GM21619 (cell line): ENCODE measurements at regions not wholly inside any gene's neighbourhood (a gene's known extent, or its start where the extent isn't known, plus 50 kb on each side); places are given as distances from the start of the nearest gene placed in this dataset.

Experiments used
- ATAC-seq: cut with Tn5 transposase; IDR thresholded peaks from one replicate; pipeline ENCODE4 v1.9.1; 2021; ENCODE audit not compliant: unreplicated experiment

DNA sequence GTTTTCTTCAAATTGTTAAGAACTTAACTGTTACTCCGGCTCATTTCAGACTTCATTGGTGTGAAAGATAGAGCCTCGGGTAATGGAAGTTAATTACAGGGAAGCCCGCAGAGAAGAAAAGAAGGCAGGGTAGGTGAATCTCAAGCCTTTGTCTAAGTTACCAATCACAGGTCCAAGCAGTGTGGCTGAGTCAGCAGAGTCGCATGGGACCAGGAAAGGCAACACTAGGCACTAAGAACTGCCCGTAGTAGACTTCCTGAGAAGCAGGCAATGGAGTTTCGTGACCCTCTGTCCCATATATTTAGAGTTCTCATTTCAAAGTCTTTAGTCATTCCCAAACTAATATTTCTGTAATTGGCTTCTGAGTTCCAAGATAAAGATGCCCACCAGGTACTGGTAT, 122.9 kb upstream of the STT3B start:
- ATAC-seq, result no peak

- no peak for ATAC-seq
Measured at GRCh38 chr3:31410411-31410810, 122.3 kb upstream of the STT3B start.

DNA sequence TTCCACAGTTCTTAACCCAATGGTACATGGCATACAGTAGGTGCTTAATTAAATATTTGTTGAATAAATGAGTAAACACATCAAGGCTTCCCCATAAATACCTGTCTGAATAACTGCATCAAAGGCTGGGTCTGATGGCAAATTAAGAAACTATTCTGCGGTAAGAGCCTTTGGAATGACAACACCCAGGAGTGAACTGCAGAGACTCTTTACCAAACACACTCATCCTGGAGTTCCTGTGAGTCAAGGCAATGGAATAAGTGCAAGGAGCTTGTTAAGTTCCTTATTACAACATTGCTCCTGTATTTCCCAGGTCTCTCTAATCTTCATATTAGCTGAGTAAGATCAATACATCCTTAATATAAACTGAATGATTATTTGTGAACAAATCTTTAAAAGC, 119.9 kb upstream of the STT3B start:
- ATAC-seq, result no peak

DNA sequence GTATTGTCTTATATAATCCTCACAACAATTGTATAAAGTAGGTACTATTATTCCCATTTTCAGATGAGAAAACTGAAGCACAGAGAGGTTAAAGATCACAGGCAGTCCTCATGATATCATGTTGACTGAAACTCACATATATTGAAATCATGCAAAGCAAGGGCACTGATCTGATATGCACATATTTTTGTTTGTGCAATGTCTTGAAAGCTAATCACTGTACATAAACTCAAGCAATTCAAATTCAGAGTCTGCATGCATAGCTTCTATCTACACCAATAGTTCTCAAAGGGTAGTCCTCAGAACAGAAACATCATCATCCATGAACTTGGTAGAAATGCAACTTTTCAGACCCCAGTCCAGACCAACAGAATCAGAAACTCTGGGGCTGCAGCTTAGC, 119.2 kb upstream of the STT3B start:
- no peak for ATAC-seq

GRCh38 chr3:31416980-31417379, 115.7 kb upstream of the STT3B start:
- ATAC-seq, result no peak

DNA sequence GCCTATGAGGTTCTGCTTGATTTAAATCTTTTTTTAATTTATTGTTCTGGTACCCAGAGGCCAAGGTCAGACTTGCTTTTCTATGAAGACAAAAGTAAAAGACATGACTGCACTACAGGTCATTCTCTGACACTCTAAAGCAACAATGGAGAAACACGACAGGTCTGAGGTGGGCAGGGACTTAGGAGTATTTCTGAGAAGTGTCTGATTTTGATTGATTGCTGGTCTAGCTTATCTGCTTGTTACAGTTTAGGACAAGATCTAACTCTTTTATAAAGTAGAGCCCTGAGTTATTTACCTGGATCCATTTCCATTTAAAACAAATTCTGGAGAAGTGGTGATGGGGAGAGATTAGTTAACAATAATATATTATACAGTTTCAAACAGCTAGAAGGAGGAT, 115.2 kb upstream of the STT3B start:
- no peak for ATAC-seq

- no peak for ATAC-seq
Measured at GRCh38 chr3:31420311-31420710, 112.4 kb upstream of the STT3B start.

- ATAC-seq, result no peak
Measured at GRCh38 chr3:31421314-31422048, 111.2 kb upstream of the STT3B start.

DNA sequence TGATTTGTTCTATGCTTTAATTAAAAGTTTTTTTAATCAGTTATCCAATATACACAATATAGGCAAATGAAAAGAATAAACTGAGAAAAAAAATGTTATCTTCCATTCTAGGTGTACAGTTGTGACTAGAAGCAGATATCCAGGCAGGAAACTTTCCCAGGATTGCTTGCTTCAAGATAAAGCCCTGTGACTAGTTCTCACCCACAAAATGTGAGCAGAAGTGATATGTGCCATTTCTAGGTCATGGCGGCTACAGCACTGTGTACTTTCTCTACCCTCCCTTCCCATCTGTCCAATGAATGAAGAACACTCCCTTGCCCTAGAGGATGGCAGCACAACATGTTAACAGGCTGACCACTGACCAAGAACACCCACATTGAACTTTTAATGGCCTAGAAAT, 110.5 kb upstream of the STT3B start:
- no peak for ATAC-seq

- no peak for ATAC-seq
Measured at GRCh38 chr3:31423482-31423881, 109.2 kb upstream of the STT3B start.

GRCh38 chr3:31425401-31425800, 107.3 kb upstream of the STT3B start:
- no peak for ATAC-seq

DNA sequence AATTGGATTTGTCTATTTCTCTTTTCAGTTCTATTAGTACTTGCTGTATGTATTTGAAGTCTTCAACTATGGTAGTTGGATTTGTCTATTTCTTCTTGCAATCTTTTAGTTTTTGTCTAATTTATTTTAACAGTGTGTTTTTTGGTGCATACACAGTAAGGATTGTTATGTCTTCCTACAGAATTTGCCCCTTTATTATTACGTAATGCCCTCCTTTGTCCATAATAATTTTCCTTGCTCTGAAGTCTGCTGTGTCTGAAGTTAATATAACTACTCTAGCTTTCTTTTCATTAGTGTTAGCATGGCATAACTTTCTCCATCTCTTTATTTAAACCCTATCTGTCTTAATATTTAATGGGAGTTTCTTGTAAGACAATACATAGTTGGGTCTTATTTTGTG, 105.1 kb upstream of the STT3B start:
- no peak for ATAC-seq

DNA sequence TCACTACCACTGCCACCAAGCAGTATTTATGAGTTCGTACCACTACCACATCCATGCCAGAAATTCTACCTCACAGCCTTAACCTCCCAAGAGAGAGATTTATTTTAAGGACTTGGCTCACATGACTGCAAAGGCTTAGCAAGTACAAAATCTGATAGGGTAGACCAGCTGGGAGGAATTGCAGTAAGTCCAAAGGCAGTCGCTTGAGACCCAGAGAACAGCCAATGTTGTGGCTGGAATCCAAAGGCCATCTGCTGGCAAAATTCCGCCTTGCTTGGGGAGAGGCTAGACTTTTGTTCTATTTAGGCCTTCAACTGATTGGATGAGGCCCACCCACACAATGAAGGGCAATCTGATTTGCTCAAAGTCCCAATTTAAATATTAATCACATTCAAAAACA, 101.4 kb upstream of the STT3B start:
- no peak for ATAC-seq

- no peak for ATAC-seq
Measured at GRCh38 chr3:31432897-31433678, 99.6 kb upstream of the STT3B start.

DNA sequence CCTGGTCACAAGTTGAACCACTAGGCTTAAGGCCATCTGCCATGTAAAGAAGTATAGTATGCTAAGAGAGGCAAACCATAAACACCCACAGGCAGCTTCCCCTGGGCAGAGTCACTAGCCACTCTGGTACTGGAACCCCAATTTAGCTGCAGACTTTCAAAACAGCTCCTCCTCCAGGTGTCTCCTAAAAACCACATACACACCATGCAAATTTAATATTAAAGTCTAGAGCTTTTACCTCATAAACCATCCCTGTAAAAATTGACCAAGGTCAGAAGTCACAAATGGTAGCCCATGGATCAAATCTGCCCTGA, 99.1 kb upstream of the STT3B start:
- no peak for ATAC-seq

- ATAC-seq, result no peak
Measured at GRCh38 chr3:31434819-31435218, 97.9 kb upstream of the STT3B start.

DNA sequence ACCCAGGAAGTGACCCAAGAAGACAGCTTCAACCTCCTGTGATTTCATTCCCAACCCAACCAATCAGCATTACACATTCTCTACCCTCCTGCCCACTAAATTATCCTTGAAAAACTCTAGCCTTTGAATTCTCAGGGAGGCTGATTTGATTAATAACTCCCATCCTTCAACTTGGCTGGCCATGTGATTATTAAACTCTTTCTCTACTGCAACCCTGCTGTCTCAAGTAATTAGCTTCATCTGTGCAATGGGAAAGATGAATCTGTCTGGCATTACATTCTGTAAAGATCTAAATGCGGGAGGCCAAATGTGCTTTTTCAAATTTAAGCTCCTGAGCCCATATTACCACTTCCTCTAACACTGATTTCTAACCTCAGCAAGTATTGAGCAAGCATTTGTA, 95.9 kb upstream of the STT3B start:
- ATAC-seq, result no peak

DNA sequence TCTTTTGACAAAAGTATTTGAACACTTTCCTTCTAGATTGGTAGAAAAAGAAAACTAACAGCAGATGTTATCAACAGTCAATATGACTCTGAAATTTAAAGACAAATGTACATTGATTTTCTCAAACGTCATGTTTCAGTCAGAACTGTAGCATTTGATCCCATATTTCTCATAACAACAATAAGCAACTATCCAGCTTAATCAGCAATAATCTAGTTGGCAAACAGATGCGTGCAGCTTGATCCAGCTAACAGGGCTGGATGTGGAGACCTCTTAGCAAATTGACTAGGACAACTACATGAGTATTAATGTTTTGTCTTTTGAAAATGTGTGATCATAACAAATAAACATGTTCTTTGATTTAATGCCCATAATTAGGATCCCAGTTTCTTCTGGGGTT, 94.0 kb upstream of the STT3B start:
- ATAC-seq, result no peak

DNA sequence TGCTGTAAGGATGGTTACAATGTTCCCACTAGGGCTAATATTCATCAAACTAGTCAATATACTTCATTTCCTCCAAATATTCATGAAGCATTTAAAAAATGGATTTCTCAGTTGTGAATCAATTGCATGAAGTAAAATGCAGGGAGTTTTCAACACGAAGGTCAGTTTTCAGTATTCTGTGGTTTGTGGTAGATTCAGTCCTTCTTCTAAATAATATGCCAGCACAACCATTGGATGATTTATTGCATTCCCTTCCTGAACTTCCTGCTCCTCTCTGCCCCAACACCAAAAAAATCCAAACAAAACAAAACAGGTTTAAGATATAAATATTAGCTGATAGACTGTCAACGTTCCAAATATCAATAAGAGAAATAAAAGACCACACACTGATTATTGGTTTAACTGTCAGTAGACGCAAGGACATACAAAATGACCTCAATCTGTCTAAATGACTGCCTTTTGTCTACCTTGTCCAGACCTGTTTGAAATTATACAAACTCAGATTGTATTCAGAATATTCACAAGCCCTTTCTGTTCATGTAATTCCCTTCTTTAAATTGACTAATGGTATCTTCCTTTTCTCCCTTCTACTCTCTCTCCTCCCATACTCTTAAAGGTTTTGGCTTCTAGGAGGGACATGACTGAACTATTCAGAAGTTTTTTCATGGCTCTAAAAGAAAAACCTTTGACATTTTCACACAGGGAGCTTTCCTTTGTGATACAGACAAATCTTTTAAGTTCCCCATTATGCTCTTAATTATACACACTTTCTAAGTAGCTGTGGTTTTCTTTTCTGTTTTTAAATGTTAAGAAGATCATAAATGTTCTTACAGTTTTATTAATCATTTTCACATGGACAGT, 92.6 kb upstream of the STT3B start:
- no peak for ATAC-seq

DNA sequence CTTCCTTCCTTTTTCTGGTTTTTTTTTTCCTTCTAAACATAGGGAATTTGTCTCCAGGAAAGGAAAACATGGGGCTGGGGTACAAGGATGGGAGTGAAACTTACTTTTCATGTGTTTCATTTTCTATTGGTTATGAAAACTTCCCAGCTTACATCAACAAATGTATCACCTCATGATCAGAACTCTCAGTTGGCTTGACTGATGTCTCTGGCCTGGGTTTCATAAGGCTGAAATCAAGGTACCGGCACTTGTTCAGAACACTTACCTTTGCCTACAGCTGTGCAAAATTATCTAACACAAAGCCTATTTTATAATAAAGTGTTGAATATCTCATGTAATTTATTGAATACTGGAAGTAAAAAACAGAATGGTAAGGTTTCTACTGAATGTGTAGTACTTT, 91.8 kb upstream of the STT3B start:
- no peak for ATAC-seq

DNA sequence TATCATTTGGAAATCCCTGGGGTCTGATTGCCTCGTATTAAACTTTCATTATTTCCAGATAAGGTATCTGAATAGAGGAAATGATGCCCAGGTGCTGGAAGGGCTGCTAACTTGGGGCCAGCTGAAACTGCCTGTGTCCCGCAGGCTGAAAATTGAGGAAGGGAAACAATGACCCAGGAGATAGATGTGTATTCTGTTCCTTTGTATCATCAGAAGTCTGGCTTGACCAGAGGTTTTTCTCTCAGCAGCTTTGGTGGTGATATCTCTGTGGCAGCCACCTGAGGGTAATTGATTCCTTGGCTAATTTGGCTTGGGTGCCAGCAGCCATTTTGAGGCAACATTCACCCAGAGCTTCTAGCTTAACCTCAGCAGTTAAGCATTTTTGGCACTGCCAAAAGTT, 90.0 kb upstream of the STT3B start:
- ATAC-seq, result no peak
